Activated CD4-positive, alpha-beta T cell treated with anti-CD3 and anti-CD28 coated beads, Interleukin-2, amount 10 ng/mL, durations not matched to agents 7 days and 5 days (primary cell): ENCODE measurements at regions not wholly inside any gene's neighbourhood (a gene's known extent, or its start where the extent isn't known, plus 50 kb on each side); places are given as distances from the start of the nearest gene placed in this dataset.
"Not testable (repeated sequence)": the region's sequence is repeated elsewhere in the genome, so short reads cannot be mapped to it uniquely, and the experiment has no call there.

Source experiments
- CTCF ChIA-PET: fragments of 350-600 bp; sonication (Branson Sonifier 250); formaldehyde crosslinking; loops from one replicate; lab custom pipeline; 2021; ENCODE audit warnings: antibody characterized with exemption; lab: Charles Lee
- POLR2A ChIA-PET: fragments of 350-600 bp; sonication (Branson Sonifier 250); formaldehyde crosslinking; loops from one replicate; lab custom pipeline; 2021; ENCODE audit warnings: antibody characterized with exemption; lab: Charles Lee
- DNase-seq: peaks from one replicate; pipeline ENCODE4 v3.0.0-alpha.2; 2020
- H3K27ac Mint-ChIP-seq: one replicate; pipeline ENCODE4 v1.8.0; 2021; ENCODE audit warnings: mild to moderate bottlenecking, moderate library complexity, mixed read lengths
- H3K27me3 Mint-ChIP-seq: one replicate; pipeline ENCODE4 v1.8.0; 2021; ENCODE audit warnings: mixed read lengths
- H3K36me3 Mint-ChIP-seq: one replicate; pipeline ENCODE4 v1.8.0; 2021; ENCODE audit warnings: low read depth, mixed read lengths
- H3K4me1 Mint-ChIP-seq: one replicate; pipeline ENCODE4 v1.8.0; 2021; ENCODE audit warnings: mixed read lengths
- H3K4me3 Mint-ChIP-seq: one replicate; pipeline ENCODE4 v1.8.0; 2021; ENCODE audit warnings: mild to moderate bottlenecking, moderate library complexity, mixed read lengths
- H3K9me3 Mint-ChIP-seq: one replicate; pipeline ENCODE4 v1.8.0; 2021; ENCODE audit warnings: mixed read lengths

- Mint-ChIP-seq H3K36me3 (no peaks in the 10 kb centered on the region), H3K9me3 (peaks cover 2% of the 10 kb centered on the region), H3K27ac (no peak overlapping the region), H3K27me3 (no peaks in the 10 kb centered on the region), H3K4me1 (no peaks in the 10 kb centered on the region), H3K4me3 (no peak overlapping the region)
- DNase-seq = no peak
- ChIA-PET CTCF (interaction anchor here (1.0 kb wide), 1 partner anchor 15 kb away, joined by 3 read pairs; no protein-coding TSS in a partner anchor), POLR2A (no interaction called here)
Observed at GRCh38 chr5:57082441-57083067, 91.3 kb upstream of the GPBP1 start.

- CTCF ChIA-PET = no interaction called here
Observed at GRCh38 chr5:57085306-57086081, 88.4 kb upstream of the GPBP1 start.

DNA sequence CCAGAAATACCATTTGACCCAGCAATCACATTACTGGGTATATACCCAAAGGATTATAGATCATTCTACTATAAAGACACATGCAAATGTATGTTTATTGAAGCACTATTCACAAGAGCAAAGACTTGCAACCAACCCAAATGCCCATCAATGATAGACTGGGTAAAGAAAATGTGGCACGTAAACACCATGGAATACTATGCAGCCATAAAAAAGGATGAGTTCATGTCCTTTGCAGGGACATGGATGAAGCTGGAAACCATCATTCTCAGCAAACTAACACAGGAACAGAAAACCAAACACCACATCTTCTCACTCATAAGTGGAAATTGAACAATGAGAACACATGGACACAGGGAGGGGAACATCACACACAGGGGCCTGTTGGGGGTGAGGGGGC lies 85.9 kb upstream of the GPBP1 start:
- CTCF ChIA-PET, DNase-seq, H3K9me3 Mint-ChIP-seq, H3K27ac Mint-ChIP-seq, H3K36me3 Mint-ChIP-seq, POLR2A ChIA-PET, H3K27me3 Mint-ChIP-seq, H3K4me3 Mint-ChIP-seq, H3K4me1 Mint-ChIP-seq: not testable (repeated sequence)

More at GRCh38 chr5:57085306-57086081, 88.4 kb upstream of the GPBP1 start:
- POLR2A ChIA-PET = no interaction called here
- no peaks in the 10 kb centered on the region for H3K27me3 Mint-ChIP-seq
- no peak overlapping the region for H3K27ac Mint-ChIP-seq
- DNase-seq = no peak
- H3K9me3 Mint-ChIP-seq = peaks cover 2% of the 10 kb centered on the region
- H3K36me3 Mint-ChIP-seq = no peaks in the 10 kb centered on the region
- no peak overlapping the region for H3K4me3 Mint-ChIP-seq
- no peaks in the 10 kb centered on the region for H3K4me1 Mint-ChIP-seq

DNA sequence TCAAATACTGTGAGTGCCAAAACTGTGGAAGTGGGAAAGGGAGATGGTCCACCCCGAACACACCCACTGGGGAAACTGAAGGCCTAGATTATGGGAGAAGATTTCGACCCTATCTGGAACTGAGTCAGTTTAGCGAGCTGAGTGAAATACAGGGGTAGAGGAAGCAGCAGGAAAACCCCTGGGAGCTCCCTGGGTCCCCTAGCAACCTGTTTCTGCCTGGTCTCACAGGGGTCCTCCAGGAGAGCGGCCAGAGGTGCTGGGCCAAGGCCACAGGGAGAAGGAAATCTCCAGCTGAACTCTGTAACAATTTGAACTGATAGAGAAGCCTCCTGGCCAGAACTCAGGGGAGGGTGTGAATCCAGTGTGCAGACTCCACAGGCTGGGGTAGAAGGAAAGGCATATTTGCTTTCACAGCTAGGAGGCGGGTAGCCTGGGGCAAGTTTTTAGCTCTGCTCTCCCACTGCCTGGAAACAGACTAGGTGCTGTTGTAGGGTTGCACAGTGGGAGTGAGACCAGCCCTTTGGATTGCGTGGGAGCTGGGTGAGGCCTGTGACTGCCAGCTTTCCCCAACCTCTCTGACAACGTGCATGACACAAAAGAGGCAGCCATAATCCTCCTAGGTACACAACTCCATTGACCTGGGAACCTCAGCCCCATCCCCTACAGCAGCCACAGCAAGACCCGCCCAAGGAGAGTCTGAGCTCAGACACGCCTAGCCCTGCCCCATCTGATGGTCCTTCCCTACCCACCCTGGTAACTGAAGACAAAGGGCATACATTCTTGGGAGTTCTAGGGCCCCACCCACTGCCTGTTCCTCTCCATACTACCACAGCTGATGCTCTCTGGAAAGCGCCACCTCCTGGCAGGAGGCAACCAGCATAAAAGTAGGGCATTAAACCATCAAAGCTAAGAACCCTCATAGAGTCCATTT lies 78.8 kb upstream of the GPBP1 start:
- Mint-ChIP-seq H3K9me3 (peaks cover 29% of the 10 kb centered on the region), H3K36me3 (no peaks in the 10 kb centered on the region), H3K4me3 (no peak overlapping the region), H3K27ac (no peak overlapping the region), H3K4me1 (no peaks in the 10 kb centered on the region), H3K27me3 (peaks cover 14% of the 10 kb centered on the region)
- DNase-seq = no peak
- POLR2A ChIA-PET = no interaction called here
- CTCF ChIA-PET = interaction anchor here (0.5 to 0.7 kb wide), 2 partner anchors 11 to 673 kb away, joined by 3 to 4 read pairs; no protein-coding TSS in a partner anchor

DNA sequence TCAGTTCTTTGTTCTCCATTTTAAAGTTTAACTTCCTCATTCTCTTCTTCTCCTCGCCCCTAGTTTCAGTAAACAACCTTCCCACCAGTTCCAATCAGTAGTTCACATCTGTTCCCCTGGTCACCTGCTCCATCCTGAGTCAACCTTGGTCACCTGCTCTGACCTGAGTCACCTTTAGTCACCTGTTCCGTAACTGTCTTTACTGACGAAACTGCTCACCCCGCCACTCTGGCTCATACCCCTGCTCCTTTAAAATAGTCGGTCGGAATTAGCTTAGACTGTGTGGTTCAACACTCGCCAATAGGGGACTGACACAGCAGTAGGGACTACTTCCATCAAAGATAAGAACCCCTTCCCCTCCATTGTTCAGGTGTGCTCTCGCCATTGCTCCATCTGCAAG lies 76.3 kb upstream of the GPBP1 start:
- Mint-ChIP-seq H3K36me3 (no peaks in the 10 kb centered on the region), H3K27ac (no peak overlapping the region), H3K27me3 (peaks cover 19% of the 10 kb centered on the region), H3K4me3 (no peak overlapping the region), H3K4me1 (no peaks in the 10 kb centered on the region), H3K9me3 (peaks cover 29% of the 10 kb centered on the region)
- ChIA-PET CTCF (no interaction called here), POLR2A (no interaction called here)
- DNase-seq = no peak

- Mint-ChIP-seq H3K4me1 (no peaks in the 10 kb centered on the region), H3K27ac (no peak overlapping the region), H3K27me3 (peaks cover 18% of the 10 kb centered on the region), H3K36me3 (no peaks in the 10 kb centered on the region), H3K9me3 (peaks cover 12% of the 10 kb centered on the region), H3K4me3 (no peak overlapping the region)
- ChIA-PET POLR2A (no interaction called here), CTCF (no interaction called here)
- no peak for DNase-seq
Observed at GRCh38 chr5:57102189-57102904, 71.5 kb upstream of the GPBP1 start.

- H3K36me3 Mint-ChIP-seq = no peaks in the 10 kb centered on the region
- DNase-seq = no peak
- H3K9me3 Mint-ChIP-seq = peaks cover 6% of the 10 kb centered on the region
- no peaks in the 10 kb centered on the region for H3K4me1 Mint-ChIP-seq
- peaks cover 18% of the 10 kb centered on the region for H3K27me3 Mint-ChIP-seq
- no peak overlapping the region for H3K27ac Mint-ChIP-seq
- ChIA-PET POLR2A (no interaction called here), CTCF (no interaction called here)
- H3K4me3 Mint-ChIP-seq = no peak overlapping the region
Observed at GRCh38 chr5:57102905-57103255, 71.0 kb upstream of the GPBP1 start.

DNA sequence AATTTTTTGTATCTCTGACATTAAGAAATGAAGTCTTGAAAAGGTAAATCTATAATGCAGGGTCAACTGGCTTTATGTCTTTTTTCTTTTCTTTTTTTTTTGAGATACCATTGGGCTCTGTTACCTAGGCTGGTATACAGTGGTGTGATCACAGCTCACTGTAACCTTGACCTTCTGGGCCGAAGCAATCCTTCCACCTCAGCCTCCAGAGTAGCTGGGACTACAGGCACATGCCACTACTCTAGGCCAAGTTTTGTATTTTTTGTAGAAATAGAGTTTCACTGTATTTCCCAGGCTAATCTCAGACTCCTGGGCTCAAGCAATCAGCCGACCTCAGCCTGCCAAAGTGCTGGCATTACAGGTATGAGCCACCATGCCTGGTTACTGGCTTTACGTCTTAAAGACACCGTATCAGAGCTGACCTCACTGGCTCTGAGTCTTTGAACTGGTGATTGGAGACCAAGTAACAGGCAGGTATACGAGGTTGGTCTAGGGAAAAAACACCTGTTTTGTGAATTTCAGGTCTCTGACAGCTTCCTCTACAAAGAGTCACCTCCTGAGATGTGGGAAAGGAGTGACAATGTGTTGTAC lies 70.4 kb upstream of the GPBP1 start:
- POLR2A ChIA-PET = no interaction called here
- H3K4me1 Mint-ChIP-seq = no peaks in the 10 kb centered on the region
- no peak overlapping the region for H3K27ac Mint-ChIP-seq
- peaks cover 17% of the 10 kb centered on the region for H3K27me3 Mint-ChIP-seq
- H3K4me3 Mint-ChIP-seq = no peak overlapping the region
- DNase-seq = no peak
- CTCF ChIA-PET = interaction anchor here (0.8 kb wide), 1 partner anchor 116 kb away, joined by 3 read pairs; no protein-coding TSS in a partner anchor
- H3K36me3 Mint-ChIP-seq = no peaks in the 10 kb centered on the region
- peaks cover 3% of the 10 kb centered on the region for H3K9me3 Mint-ChIP-seq

- CTCF ChIA-PET = interaction anchor here (0.6 to 0.7 kb wide), 3 partner anchors 13 to 278 kb away, joined by 3 read pairs; no protein-coding TSS in a partner anchor
- Mint-ChIP-seq H3K27me3 (peaks cover 9% of the 10 kb centered on the region), H3K36me3 (no peaks in the 10 kb centered on the region), H3K4me3 (no peak overlapping the region), H3K9me3 (no peaks in the 10 kb centered on the region), H3K4me1 (no peaks in the 10 kb centered on the region), H3K27ac (no peak overlapping the region)
- no peak for DNase-seq
- POLR2A ChIA-PET = no interaction called here
Observed at GRCh38 chr5:57106661-57107060, 67.2 kb upstream of the GPBP1 start.

DNA sequence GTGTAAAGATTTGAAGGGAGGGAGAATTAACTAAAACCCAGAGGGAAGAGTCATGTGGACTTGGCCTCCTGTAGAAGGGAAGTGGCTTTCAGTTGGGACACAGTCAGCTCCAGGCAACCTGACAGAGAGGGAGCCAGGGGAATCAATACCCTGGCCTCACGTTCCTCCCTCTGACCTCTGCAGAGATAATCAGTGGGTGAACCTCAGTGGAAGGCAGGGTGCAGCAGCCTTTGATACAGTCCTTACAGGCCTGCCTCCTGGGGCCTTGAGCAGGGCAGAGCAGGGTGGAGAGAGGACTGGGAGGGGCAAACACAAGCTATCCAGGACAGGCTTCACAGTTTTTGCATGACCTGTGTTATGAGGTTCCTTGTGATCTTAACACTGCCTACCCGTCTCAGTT lies 61.9 kb upstream of the GPBP1 start:
- no peaks in the 10 kb centered on the region for H3K27me3 Mint-ChIP-seq
- H3K4me3 Mint-ChIP-seq = no peak overlapping the region
- H3K27ac Mint-ChIP-seq = no peak overlapping the region
- CTCF ChIA-PET = interaction anchor here (0.7 kb wide), 1 partner anchor 121 kb away, joined by 3 read pairs; no protein-coding TSS in a partner anchor
- H3K9me3 Mint-ChIP-seq = no peaks in the 10 kb centered on the region
- peaks cover 21% of the 10 kb centered on the region for H3K4me1 Mint-ChIP-seq
- H3K36me3 Mint-ChIP-seq = peaks cover 2% of the 10 kb centered on the region
- DNase-seq = no peak
- POLR2A ChIA-PET = no interaction called here

GRCh38 chr5:57113481-57113880 lies 60.4 kb upstream of the GPBP1 start:
- CTCF ChIA-PET = no interaction called here

DNA sequence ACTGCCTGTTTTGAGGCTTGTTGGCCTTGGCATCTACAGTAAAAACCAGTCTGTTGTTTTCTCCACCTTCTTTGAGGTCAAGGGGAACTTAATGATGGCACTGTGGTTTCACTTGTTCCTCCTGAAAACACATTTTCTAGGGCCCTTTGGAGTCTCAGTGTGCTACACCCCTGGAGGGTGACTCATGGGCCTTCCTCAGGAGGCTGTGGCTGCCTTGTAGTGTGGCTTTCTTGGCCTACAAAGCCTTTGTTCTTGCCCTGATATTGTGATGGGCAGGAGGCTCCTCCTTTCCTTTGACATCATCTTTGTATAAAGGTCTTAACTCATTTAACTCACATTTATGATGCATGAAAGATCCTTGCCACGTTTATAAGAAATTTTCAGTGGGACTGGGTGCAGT lies 56.3 kb upstream of the GPBP1 start:
- peak; percentile 85 for DNase-seq
- Mint-ChIP-seq H3K4me1 (peaks cover 33% of the 10 kb centered on the region), H3K36me3 (peaks cover 5% of the 10 kb centered on the region), H3K27ac (peak overlapping the region; percentile 93), H3K9me3 (peaks cover 1% of the 10 kb centered on the region), H3K4me3 (peak overlapping the region; percentile 1), H3K27me3 (peaks cover 1% of the 10 kb centered on the region)
- POLR2A ChIA-PET = no interaction called here
- CTCF ChIA-PET = no interaction called here

More at GRCh38 chr5:57113481-57113880, 60.4 kb upstream of the GPBP1 start:
- H3K4me3 Mint-ChIP-seq = no peak overlapping the region
- peaks cover 35% of the 10 kb centered on the region for H3K4me1 Mint-ChIP-seq
- H3K27ac Mint-ChIP-seq = no peak overlapping the region
- no peaks in the 10 kb centered on the region for H3K9me3 Mint-ChIP-seq
- no peak for DNase-seq
- POLR2A ChIA-PET = no interaction called here
- H3K36me3 Mint-ChIP-seq = peaks cover 4% of the 10 kb centered on the region
- H3K27me3 Mint-ChIP-seq = no peaks in the 10 kb centered on the region
